RWPE1 (cell line): ENCODE measurements at regions not wholly inside any gene's neighbourhood (a gene's known extent, or its start where the extent isn't known, plus 50 kb on each side); places are given as distances from the start of the nearest gene placed in this dataset.

Experiments
- CTCF ChIA-PET: fragments of 350-600 bp; sonication (Branson Sonifier 250); formaldehyde crosslinking; extraction: SDS; loops from one replicate; lab custom pipeline; 2021; lab: Yijun Ruan, JAX
- POLR2A ChIA-PET: fragments of 400-600 bp; formaldehyde crosslinking; extraction: SDS; loops from one replicate; lab custom pipeline; 2020; ENCODE audit warnings: antibody characterized with exemption; ENCODE audit not compliant: low non-redundant PET; lab: Yijun Ruan, JAX
- DNase-seq: peaks from one replicate; pipeline ENCODE4 v3.0.0; 2012; ENCODE audit warnings: low spot score
- H3K27ac ChIP-seq: fragments of 450-650 bp; 2 replicates; pipeline ENCODE4 v1.5.1; 2017
- CTCF ChIP-seq: fragments of 450-650 bp; conservative IDR thresholded peaks from 2 replicates; pipeline ENCODE4 v1.5.1; 2017; ENCODE audit warnings: low read depth, mild to moderate bottlenecking

DNA sequence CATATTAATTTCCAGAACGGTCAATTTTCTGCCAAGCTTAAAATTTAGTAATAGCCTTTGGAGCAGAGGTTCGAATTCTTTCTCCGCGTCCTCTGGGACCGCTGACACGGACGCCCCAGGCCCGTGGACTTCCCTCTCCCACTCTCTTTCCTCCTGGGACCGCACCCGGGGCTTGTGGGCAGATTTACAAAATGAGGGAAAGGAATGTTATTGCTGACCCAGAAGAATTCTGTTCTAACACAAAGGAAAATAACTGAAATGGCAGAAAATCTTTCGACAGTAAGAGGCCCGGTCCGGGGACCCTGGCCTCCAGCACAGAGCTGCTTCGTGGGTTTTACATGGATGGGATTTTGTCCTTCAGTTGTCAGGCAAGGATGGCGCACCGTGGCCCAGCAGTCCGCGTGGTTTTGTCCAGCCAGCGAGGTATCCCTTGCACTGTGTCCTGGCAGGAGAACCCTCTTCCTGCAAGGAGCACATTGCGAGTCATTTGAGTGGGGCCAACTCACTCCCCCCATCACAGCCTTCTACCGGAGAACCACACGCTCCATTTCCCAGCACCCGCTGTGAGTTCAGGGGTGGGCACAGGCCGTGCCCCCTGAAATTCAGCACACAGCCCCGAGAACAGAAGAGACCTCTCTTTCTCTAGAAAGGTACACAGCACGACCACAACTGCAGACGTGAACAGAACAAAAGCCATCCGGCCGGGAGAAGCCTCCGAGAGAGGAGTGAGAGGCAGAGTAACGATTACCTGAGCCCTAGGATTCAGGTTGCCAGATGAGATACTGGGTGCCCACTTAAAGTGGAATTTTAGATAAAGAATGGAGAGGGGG is 106.0 kb upstream of the AFDN start:
- TF ChIP-seq CTCF: no peak
- ChIA-PET CTCF (interaction anchor here (0.5 kb wide), 1 partner anchor 203 kb away, joined by 3 read pairs; no protein-coding TSS in a partner anchor), POLR2A (no interaction called here)
- no peak for DNase-seq
- no peak overlapping the region for H3K27ac ChIP-seq

DNA sequence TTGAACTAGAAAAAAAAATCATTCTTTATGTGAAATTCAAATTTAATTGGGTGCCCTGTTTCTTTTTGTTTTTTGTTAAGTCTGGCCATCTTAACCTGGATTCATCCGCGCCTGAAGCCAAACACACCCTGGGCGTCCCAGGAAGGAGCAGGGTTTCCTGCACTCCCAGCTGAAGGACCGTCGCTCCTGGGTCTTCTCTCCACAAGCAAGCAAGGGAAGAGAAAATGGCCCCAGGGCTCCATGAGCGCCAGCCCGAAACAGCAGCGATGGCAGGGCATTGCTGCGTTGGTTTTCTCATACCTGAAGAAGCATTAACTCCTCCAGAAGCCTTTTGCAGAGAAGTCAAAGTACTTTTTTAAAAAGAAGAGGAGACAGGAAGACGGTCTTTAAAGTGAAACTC is 105.4 kb upstream of the AFDN start:
- POLR2A ChIA-PET: no interaction called here
- CTCF ChIA-PET: no interaction called here
- no peak for DNase-seq

DNA sequence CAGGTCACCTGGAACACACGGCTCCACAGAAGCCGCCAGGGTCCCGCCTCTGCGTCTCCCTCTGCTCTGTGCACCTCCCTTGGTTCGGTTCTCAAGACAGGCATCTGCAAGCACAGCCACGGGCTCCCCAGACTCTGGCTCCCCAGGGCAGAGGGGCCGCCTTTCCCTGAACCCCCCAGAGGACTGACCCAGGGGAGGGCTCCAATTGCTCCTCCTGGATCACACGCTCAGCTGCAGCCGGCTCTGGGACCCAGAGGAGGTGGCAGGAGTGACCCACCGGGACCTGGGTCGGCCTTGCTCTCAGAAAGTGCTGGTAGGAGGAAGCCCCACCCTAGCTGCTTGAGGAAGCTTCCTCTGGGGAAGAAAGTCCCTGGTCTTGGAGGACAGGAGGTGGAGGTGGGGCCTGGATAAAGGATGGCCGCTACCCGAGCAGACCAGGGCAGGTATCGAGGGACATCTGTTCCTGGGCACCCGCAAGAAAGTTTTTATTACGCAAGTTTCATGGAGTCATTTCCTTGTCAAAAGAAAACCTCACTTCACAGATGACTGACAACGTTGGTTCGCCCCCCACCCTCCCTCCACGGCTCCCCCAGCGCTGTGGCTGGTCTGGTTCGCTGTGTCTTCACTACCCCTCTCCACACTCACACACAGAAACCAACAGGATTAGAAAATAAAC is 103.9 kb upstream of the AFDN start:
- no peak for DNase-seq
- ChIA-PET POLR2A (no interaction called here), CTCF (no interaction called here)
- TF ChIP-seq CTCF: no peak
- H3K27ac ChIP-seq: no peak overlapping the region

More for the DNA sequence above, 105.4 kb upstream of the AFDN start:
- H3K27ac ChIP-seq: no peak overlapping the region
- no peak for TF ChIP-seq CTCF

DNA sequence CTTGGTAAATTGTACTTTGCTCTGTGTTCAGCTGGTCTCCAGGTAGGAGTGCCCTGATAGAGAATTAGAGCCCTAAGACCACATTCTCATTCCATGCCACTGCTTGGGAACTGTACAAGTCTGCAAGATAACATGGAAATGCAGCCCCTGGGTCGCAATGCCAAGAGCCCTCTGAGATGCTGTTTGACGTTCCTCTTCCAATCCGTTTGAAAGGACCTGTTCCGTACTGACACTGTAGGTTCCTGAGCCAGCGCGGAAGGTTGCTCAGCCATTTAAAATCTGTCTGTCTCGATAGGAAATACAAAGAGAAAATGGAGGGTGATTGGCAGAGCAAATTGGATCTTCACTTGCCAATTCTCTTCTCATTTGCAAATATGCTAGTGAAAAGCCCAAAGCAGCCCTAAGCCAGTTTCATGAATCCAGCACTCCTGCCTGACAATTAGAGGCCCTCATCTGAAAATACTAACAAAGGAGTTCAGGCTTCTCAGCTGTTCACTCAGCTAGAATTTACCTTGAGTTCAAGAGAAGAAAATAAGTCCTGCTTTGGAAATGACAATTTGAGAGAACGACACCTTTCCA is 100.6 kb upstream of the AFDN start:
- ChIA-PET POLR2A (no interaction called here), CTCF (no interaction called here)
- TF ChIP-seq CTCF: no peak
- DNase-seq: no peak
- H3K27ac ChIP-seq: no peak overlapping the region

GRCh38 chr6:167730441-167730840 is 96.3 kb upstream of the AFDN start:
- TF ChIP-seq CTCF: no peak
- DNase-seq: no peak
- H3K27ac ChIP-seq: no peak overlapping the region
- POLR2A ChIA-PET: no interaction called here
- CTCF ChIA-PET: no interaction called here

DNA sequence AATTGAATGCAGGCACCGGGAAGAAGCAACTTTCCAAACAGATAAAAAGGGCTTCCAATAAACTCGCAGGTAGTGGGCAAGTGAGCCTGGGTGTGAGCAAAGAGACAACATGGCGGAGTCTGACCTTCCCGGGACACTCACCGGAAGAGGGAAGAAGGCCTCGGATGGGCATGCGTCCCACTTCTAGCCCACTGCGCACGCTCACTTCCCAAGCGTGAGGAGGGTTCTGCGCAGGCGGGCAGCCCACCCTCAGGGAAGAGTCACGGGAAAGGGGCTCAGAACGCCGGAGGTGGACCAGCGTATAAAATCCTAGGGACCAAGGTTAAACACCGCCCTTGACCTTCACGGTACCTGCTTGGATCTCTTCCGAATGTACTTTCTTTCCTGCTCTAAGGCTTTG is 95.5 kb upstream of the AFDN start:
- POLR2A ChIA-PET: no interaction called here
- no peak for DNase-seq
- CTCF ChIA-PET: no interaction called here
- TF ChIP-seq CTCF: no peak
- no peak overlapping the region for H3K27ac ChIP-seq
